ENCODE measurements at regions not wholly inside any gene's neighbourhood (a gene's known extent, or its start where the extent isn't known, plus 50 kb on each side); places are given as distances from the start of the nearest gene placed in this dataset.

DNA sequence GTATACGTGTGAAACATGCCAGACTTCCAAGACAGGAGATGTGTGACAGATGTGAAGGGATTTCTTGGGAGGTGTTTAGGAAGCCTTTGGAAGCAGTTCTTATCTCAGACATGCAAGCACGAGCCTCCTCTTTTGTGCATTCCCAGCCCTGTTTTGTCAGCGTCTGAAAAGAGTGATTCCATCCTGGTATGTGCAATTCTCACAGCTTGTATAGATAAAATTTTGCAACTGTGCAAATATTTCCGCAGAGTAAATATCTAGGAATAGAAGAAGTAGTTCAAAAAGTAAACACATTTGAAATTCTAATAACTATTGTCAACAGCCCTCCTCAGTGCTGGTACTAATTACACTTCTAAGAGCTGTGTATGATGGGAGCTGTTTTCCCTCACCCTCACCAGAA is 72.3 kb upstream of the C1QTNF9B start:
- TF ChIP-seq, protein P1, sequence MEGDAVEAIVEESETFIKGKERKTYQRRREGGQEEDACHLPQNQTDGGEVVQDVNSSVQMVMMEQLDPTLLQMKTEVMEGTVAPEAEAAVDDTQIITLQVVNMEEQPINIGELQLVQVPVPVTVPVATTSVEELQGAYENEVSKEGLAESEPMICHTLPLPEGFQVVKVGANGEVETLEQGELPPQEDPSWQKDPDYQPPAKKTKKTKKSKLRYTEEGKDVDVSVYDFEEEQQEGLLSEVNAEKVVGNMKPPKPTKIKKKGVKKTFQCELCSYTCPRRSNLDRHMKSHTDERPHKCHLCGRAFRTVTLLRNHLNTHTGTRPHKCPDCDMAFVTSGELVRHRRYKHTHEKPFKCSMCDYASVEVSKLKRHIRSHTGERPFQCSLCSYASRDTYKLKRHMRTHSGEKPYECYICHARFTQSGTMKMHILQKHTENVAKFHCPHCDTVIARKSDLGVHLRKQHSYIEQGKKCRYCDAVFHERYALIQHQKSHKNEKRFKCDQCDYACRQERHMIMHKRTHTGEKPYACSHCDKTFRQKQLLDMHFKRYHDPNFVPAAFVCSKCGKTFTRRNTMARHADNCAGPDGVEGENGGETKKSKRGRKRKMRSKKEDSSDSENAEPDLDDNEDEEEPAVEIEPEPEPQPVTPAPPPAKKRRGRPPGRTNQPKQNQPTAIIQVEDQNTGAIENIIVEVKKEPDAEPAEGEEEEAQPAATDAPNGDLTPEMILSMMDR (IDR thresholded peaks at IDR 0.05; ENCODE audit: poor library complexity), result no peak
- TF ChIP-seq EZH2 (IDR thresholded peaks at IDR 0.05; ENCODE audit: borderline replicate concordance), result no peak
- TF ChIP-seq EZH2phosphoT487 (IDR thresholded peaks at IDR 0.05; ENCODE audit: low read depth, severe bottlenecking, unreplicated experiment), result no peak

Data from hepatocyte (in vitro differentiated cells).